ENCODE measurements at regions not wholly inside any gene's neighbourhood (a gene's known extent, or its start where the extent isn't known, plus 50 kb on each side); places are given as distances from the start of the nearest gene placed in this dataset.
"Not testable (repeated sequence)": the region's sequence is repeated elsewhere in the genome, so short reads cannot be mapped to it uniquely, and the experiment has no call there.

DNA sequence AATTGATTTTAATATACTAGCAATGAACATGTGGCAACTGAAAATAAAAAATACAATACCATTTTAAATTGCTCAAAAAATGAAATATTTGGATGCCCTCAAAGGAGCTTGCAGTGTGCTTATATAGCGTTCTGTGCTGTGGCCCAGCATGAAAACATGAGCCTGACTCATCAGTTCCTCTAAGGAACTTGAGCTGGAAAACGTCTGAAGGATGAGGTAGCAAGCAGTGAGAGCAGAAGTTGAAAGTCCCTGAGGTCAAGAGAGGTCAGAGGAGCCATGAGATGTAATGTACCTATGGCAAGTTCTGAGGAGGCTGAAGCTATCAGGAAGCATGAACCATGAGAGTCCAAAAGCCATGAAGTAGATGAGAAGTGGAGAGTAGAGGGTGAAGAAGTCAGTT, 59.7 kb downstream of the HMGB3 start:
- no peak for DNase-seq (ENCODE audit: low read depth)

DNA sequence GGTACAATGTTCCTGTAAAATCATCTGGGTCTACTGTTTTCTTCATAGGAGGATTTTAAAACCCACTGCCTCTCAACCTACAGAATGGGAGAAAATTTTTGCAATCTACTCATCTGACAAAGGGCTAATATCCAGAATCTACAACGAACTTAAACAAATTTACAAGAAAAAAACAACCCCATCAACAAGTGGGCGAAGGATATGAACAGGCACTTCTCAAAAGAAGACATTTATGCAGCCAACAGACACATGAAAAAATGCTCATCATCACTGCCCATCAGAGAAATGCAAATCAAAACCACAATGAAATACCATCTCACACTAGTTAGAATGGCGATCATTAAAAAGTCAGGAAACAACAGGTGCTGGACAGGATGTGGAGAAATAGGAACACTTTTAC, 83.2 kb downstream of the HMGB3 start:
- DNase-seq (ENCODE audit: low read depth): not testable (repeated sequence)

DNA sequence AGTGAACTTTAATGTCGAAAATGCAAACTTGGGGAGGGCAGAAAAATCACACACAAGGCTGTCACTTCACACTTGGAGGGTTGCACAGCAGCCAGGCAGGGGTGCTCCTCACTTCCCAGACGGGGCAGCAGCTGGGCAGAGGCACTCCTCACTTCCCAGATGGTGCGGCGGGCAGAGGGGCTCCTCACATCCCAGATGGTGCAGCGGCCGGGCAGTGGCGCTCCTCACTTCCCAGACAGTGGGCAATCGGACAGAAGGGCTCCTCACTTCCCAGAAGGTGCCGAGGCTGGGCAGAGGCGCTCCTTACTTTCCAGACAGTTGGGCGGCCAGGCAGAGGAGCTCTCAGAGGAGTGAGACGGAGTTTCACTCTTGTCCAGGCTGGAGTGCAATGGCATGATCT, 90.6 kb downstream of the HMGB3 start:
- no peak for DNase-seq (ENCODE audit: low read depth)

DNA sequence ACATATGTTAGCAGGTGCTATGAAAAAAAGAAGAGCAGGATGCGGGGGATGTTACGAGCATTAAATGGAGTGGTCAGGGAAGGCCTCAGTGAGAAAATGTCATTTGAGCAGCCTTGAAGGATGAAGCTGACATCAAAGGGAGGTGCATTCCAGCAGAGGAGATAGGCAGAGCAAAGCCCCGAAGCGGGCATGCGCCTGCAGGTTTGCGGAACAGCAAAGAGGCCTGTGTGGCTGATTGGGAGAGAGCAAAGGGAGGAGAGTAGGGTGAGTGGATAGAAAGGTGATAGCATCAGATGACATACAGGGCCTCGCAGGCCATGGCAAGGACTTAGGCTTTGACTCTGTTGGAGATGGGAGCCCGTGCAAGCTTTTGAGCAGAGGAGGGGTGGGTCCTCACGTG, 95.4 kb upstream of the GPR50 start:
- no peak for DNase-seq (ENCODE audit: low read depth)

DNA sequence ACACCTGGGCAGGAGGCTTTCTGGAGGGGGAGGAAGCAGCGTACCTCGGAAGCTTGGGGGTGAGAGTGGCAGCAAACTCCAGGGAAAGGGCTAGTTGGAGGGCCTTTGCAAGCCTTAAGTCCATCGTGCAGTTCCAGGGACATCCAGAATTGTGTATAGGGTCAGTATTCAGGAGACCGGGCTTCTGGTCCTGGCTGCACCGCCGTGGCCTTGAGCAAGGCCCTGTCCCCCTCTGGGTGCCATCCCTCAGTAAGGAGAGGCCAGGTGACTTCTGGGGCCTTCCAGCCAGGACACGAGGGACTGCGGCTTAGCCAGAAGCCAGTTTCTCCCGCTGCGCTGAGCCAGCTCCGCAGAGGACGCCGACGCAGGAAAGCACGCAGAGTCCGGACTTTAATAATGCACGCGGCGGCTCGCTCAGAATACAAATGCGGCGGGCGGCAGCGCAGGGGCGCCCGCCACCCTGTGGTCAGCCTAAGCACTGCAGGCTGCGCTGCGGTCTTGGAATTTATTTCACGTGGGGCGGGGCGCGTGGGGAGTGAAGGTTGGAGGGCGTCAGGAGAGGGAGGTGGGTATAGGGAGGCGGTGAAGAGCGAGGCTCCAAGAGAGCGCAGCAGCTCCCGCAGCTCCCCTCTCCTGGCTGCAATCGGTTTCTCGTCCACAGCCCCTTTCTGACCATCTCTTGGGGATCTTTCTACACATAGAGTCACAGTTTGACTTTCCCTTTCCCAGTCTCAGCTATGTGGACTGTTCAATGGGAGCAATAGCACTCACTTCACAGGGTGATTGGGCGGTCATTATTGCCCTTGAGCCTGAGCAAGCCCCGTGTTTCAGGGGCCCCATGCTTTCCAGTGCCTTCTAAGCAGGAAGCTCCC, 94.1 kb upstream of the GPR50 start:
- peak; percentile 34 for DNase-seq (ENCODE audit: low read depth)

DNA sequence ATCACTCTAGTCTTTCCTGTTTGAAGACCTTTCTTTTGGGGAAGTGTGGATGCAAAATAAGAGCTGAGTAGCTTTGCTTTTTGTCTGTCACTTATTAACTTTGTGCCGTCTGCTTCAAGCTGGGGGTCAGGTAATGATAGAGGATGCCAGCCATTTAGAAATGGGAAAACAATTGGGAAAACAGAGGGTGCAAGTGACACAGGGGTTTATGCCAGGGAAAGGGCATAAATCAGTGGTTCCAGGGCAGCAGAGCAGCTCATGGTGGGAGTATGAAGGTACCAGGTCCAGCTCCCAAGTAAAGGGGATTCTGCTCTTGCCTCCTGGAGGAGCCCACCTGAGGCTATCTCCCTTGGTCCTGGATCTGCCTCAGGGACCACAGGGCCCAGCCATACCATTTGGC, 91.9 kb upstream of the GPR50 start:
- no peak for DNase-seq (ENCODE audit: low read depth)

DNA sequence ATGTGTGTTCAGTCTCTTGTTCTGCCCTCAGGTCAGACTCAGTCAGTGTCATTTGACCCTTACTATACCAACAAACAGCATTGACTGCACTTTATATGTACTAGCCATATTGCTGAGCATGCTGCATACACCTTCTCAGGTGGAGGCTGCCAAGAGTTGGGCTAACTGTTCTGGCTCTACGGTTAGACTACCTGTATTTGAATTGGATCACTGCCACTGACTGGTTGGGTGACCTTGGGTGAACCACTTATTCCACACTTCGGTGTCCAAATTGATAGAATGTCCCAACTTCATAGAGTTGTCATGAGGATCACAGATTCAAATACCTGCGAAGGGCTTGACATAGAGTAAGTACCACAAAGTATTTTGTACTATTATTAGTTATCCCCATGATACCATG, 91.2 kb upstream of the GPR50 start:
- no peak for DNase-seq (ENCODE audit: low read depth)

DNA sequence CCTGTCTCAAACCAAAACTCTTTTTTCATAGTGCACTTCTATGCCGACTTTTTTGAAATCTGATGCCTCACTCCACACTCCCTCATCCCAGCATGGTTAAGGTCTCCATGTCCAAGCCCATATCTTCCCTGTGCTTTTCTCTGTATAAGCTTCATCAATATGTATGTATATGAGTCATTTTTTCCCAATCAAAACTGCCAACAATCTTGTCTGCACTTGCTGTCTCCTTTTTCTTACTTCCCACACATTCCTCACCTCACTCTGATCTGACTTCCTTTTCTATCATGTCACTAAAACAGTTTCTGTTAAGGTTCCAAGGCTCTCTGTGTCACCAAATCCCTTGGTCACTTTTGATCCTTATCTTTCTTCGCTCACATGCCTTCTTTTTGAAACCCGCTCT, 88.2 kb upstream of the GPR50 start:
- no peak for DNase-seq (ENCODE audit: low read depth)

DNA sequence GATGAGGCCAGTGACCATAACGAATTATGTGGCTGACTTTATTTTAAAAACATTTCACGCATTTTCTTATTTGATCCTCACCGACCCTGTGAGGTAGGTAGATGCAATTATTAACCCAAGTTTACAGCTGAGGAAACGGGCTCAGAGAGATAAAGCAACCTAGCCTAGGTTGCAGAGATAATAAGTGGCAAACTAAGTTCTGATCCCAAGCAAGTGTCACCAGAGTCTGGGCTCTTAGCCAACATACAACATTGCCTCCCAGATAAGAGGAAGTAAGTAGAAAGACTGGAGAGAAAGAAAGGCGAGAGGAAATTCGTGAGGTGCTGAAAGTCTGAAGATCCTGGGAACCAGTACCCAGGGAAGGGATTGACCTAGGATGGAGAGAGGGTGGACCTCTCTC, 77.4 kb upstream of the GPR50 start:
- no peak for DNase-seq (ENCODE audit: low read depth)

DNA sequence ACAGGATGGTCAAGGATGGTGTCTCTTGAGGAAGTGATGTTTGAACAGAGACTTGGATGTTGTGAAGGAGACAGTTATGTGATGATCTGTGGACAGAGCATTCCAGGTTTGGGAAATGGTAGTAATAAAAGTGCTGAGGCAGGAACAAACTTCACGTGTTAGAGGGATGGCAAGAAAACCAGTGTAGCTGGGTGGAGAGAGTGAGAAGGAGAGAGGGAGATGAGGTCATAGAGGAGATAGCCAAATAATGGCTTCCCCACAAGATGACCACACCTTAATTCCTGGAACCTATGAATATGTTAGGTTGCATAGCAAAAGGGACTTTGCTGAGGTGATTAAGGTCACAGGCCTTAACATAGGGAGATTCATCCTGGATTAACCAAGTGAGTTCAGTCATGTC, 75.6 kb upstream of the GPR50 start:
- no peak for DNase-seq (ENCODE audit: low read depth)

DNA sequence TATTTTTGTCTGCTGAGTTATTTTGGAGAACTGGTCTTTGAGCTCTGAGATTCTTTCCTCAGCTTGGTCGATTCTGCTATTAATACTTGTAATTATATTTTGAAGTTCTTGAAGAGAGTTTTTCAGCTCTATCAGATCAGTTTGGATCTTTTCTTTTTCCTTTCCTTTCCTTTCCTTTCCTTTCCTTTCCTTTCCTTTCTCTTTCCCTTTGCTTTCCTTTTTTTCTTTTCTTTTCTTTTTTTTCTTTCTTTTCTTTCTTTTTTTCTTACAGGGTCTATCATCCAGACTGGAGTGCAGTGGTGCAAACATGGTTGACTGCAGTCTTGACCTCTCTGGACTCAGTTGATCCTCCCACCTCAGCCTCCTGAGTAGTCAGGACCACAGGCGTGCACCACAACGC, 63.2 kb upstream of the GPR50 start:
- DNase-seq (ENCODE audit: low read depth): not testable (repeated sequence)
